ENCODE measurements at regions not wholly inside any gene's neighbourhood (a gene's known extent, or its start where the extent isn't known, plus 50 kb on each side); places are given as distances from the start of the nearest gene placed in this dataset.

GRCh38 chr12:90268574-90268973 is 559.9 kb upstream of the ATP2B1 start:
- TF ChIP-seq CTCF (IDR thresholded peaks at IDR 0.05) (no peak), POLR2A (IDR thresholded peaks at IDR 0.05) (no peak), POLR2AphosphoS5 (IDR thresholded peaks at IDR 0.05; ENCODE audit: insufficient read depth in 1 of 2, low read depth in 1 of 2) (no peak)

All from vagina (tissue), 2 donors.